Adipocyte (in vitro differentiated cells): ENCODE measurements at regions not wholly inside any gene's neighbourhood (a gene's known extent, or its start where the extent isn't known, plus 50 kb on each side); places are given as distances from the start of the nearest gene placed in this dataset.
"Not testable (repeated sequence)": the region's sequence is repeated elsewhere in the genome, so short reads cannot be mapped to it uniquely, and the experiment has no call there.

Experiments
- DNase-seq: peaks from one replicate; pipeline ENCODE4 v3.0.0-alpha.2; 2015; ENCODE audit warnings: low read depth
- H3K27me3 ChIP-seq: replicated peaks from 2 replicates; pipeline ENCODE4 v1.7.0; 2013; ENCODE audit warnings: mild to moderate bottlenecking, low read length, moderate library complexity; ENCODE audit not compliant: control insufficient read depth, insufficient read depth
- H3K36me3 ChIP-seq: 2 replicates; pipeline ENCODE4 v1.7.0; 2013; ENCODE audit warnings: low read length, mild to moderate bottlenecking, moderate library complexity; ENCODE audit not compliant: control insufficient read depth, insufficient read depth, severe bottlenecking
- H3K4me1 ChIP-seq: 2 replicates; pipeline ENCODE4 v1.7.0; 2013; ENCODE audit warnings: mild to moderate bottlenecking, low read length, moderate library complexity; ENCODE audit not compliant: control insufficient read depth, insufficient read depth
- H3K4me3 ChIP-seq: 2 replicates; pipeline ENCODE4 v1.7.0; 2013; ENCODE audit warnings: mild to moderate bottlenecking, low read length, moderate library complexity
- H3K9ac ChIP-seq: 2 replicates; pipeline ENCODE4 v1.7.0; 2013; ENCODE audit warnings: mild to moderate bottlenecking, low read length, moderate library complexity
- H3K9me3 ChIP-seq: 2 replicates; pipeline ENCODE4 v1.7.0; 2013; ENCODE audit warnings: mild to moderate bottlenecking, low read length, moderate library complexity; ENCODE audit not compliant: control insufficient read depth

GRCh38 chr5:167107684-167108083, 1183.8 kb upstream of the WWC1 start:
- DNase-seq = no peak

GRCh38 chr5:167108266-167108665, 1183.2 kb upstream of the WWC1 start:
- H3K4me3 ChIP-seq, H3K36me3 ChIP-seq, H3K27me3 ChIP-seq, H3K4me1 ChIP-seq, H3K9ac ChIP-seq, H3K9me3 ChIP-seq, DNase-seq: not testable (repeated sequence)

More at GRCh38 chr5:167107684-167108083, 1183.8 kb upstream of the WWC1 start:
- no peak overlapping the region for H3K9ac ChIP-seq
- H3K27me3 ChIP-seq = no peaks in the 10 kb centered on the region
- H3K4me1 ChIP-seq = no peaks in the 10 kb centered on the region
- no peak overlapping the region for H3K4me3 ChIP-seq
- no peaks in the 10 kb centered on the region for H3K36me3 ChIP-seq
- no peaks in the 10 kb centered on the region for H3K9me3 ChIP-seq

GRCh38 chr5:167112556-167112955, 1178.9 kb upstream of the WWC1 start:
- Histone ChIP-seq H3K4me1 (no peaks in the 10 kb centered on the region), H3K36me3 (no peaks in the 10 kb centered on the region), H3K27me3 (no peaks in the 10 kb centered on the region), H3K9ac (no peak overlapping the region), H3K9me3 (no peaks in the 10 kb centered on the region), H3K4me3 (no peak overlapping the region)
- no peak for DNase-seq

GRCh38 chr5:167122267-167122666, 1169.2 kb upstream of the WWC1 start:
- H3K27me3 ChIP-seq = no peaks in the 10 kb centered on the region
- no peaks in the 10 kb centered on the region for H3K9me3 ChIP-seq
- no peak overlapping the region for H3K4me3 ChIP-seq
- H3K4me1 ChIP-seq = no peaks in the 10 kb centered on the region
- H3K9ac ChIP-seq = no peak overlapping the region
- H3K36me3 ChIP-seq = no peaks in the 10 kb centered on the region
- no peak for DNase-seq

GRCh38 chr5:167123126-167123525, 1168.3 kb upstream of the WWC1 start:
- H3K9me3 ChIP-seq = no peaks in the 10 kb centered on the region
- H3K36me3 ChIP-seq = no peaks in the 10 kb centered on the region
- no peak for DNase-seq
- no peak overlapping the region for H3K9ac ChIP-seq
- H3K4me1 ChIP-seq = no peaks in the 10 kb centered on the region
- H3K27me3 ChIP-seq = no peaks in the 10 kb centered on the region
- H3K4me3 ChIP-seq = no peak overlapping the region

GRCh38 chr5:167128581-167128980, 1162.9 kb upstream of the WWC1 start:
- Histone ChIP-seq H3K4me1 (no peaks in the 10 kb centered on the region), H3K36me3 (no peaks in the 10 kb centered on the region)

GRCh38 chr5:167140548-167141291, 1150.7 kb upstream of the WWC1 start:
- Histone ChIP-seq H3K36me3 (no peaks in the 10 kb centered on the region), H3K27me3 (no peaks in the 10 kb centered on the region), H3K9me3 (peaks cover 8% of the 10 kb centered on the region), H3K4me1 (no peaks in the 10 kb centered on the region), H3K9ac (no peak overlapping the region), H3K4me3 (no peak overlapping the region)
- DNase-seq = no peak

More at GRCh38 chr5:167128581-167128980, 1162.9 kb upstream of the WWC1 start:
- H3K27me3 ChIP-seq = no peaks in the 10 kb centered on the region
- H3K4me3 ChIP-seq = no peak overlapping the region
- no peaks in the 10 kb centered on the region for H3K9me3 ChIP-seq
- no peak for DNase-seq
- no peak overlapping the region for H3K9ac ChIP-seq

GRCh38 chr5:167143716-167144115, 1147.7 kb upstream of the WWC1 start:
- Histone ChIP-seq H3K9me3 (no peaks in the 10 kb centered on the region), H3K9ac (no peak overlapping the region), H3K27me3 (no peaks in the 10 kb centered on the region), H3K36me3 (no peaks in the 10 kb centered on the region), H3K4me3 (no peak overlapping the region), H3K4me1 (no peaks in the 10 kb centered on the region)
- no peak for DNase-seq

- DNase-seq = no peak
- Histone ChIP-seq H3K4me3 (no peak overlapping the region), H3K4me1 (no peaks in the 10 kb centered on the region), H3K27me3 (no peaks in the 10 kb centered on the region), H3K9ac (no peak overlapping the region), H3K9me3 (no peaks in the 10 kb centered on the region), H3K36me3 (no peaks in the 10 kb centered on the region)
These were observed 1145.6 kb upstream of the WWC1 start for GRCh38 chr5:167145841-167146240.

- DNase-seq = no peak
- Histone ChIP-seq H3K9ac (no peak overlapping the region), H3K4me3 (no peak overlapping the region), H3K36me3 (no peaks in the 10 kb centered on the region), H3K4me1 (no peaks in the 10 kb centered on the region), H3K9me3 (no peaks in the 10 kb centered on the region), H3K27me3 (no peaks in the 10 kb centered on the region)
These were observed 1143.6 kb upstream of the WWC1 start for GRCh38 chr5:167147879-167148278.

GRCh38 chr5:167150661-167151060, 1140.8 kb upstream of the WWC1 start:
- H3K4me1 ChIP-seq = no peaks in the 10 kb centered on the region
- no peak overlapping the region for H3K9ac ChIP-seq
- H3K36me3 ChIP-seq = no peaks in the 10 kb centered on the region
- DNase-seq = no peak
- no peaks in the 10 kb centered on the region for H3K9me3 ChIP-seq
- no peak overlapping the region for H3K4me3 ChIP-seq
- H3K27me3 ChIP-seq = no peaks in the 10 kb centered on the region

GRCh38 chr5:167152561-167152960, 1138.9 kb upstream of the WWC1 start:
- Histone ChIP-seq H3K27me3 (no peaks in the 10 kb centered on the region), H3K36me3 (no peaks in the 10 kb centered on the region), H3K9ac (no peak overlapping the region), H3K4me1 (no peaks in the 10 kb centered on the region), H3K4me3 (no peak overlapping the region), H3K9me3 (no peaks in the 10 kb centered on the region)
- DNase-seq = no peak
